Left ventricle myocardium inferior (tissue), 1 donor: ENCODE measurements at regions not wholly inside any gene's neighbourhood (a gene's known extent, or its start where the extent isn't known, plus 50 kb on each side); places are given as distances from the start of the nearest gene placed in this dataset.

Experiments used
- DNase-seq: peaks from one replicate; pipeline ENCODE4 v3.0.0-alpha.2; 2020
- H3K27ac ChIP-seq: fragments of 200-600 bp; replicated peaks from 2 replicates; pipeline ENCODE4 v1.8.0; 2021
- H3K27me3 ChIP-seq: fragments of 200-600 bp; 2 replicates; pipeline ENCODE4 v1.8.0; 2021; ENCODE audit warnings: low read depth
- H3K36me3 ChIP-seq: fragments of 200-600 bp; 2 replicates; pipeline ENCODE4 v1.8.0; 2021
- H3K4me1 ChIP-seq: fragments of 200-600 bp; 2 replicates; pipeline ENCODE4 v1.8.0; 2021
- H3K4me3 ChIP-seq: fragments of 200-600 bp; 2 replicates; pipeline ENCODE4 v1.8.0; 2021; ENCODE audit warnings: mild to moderate bottlenecking, moderate library complexity
- H3K9me3 ChIP-seq: fragments of 200-600 bp; replicated peaks from 2 replicates; pipeline ENCODE4 v1.8.0; 2021
- CTCF ChIP-seq: fragments of 200-600 bp; IDR thresholded peaks from 2 replicates; pipeline ENCODE4 v1.8.0; 2021; ENCODE audit warnings: antibody characterized with exemption, mild to moderate bottlenecking, borderline replicate concordance
- intact Hi-C: fragments of 100-400 bp; cut with micrococcal nuclease; formaldehyde crosslinking; loops from one replicate; pipeline ENCODE4 v1.11.0; 2022
- donor health status: DM: no; HTN: yes; CAD: no; lungs with severe emphysema.

GRCh38 chr9:73523391-73523790 lies 371.7 kb downstream of the ANXA1 start:
- H3K9me3 ChIP-seq, result peaks cover 6% of the 10 kb centered on the region
- H3K4me3 ChIP-seq, result no peak overlapping the region
- no peak overlapping the region for H3K27ac ChIP-seq
- intact Hi-C loops, result no loop called here
- no peaks in the 10 kb centered on the region for H3K36me3 ChIP-seq
- H3K4me1 ChIP-seq, result no peaks in the 10 kb centered on the region
- no peak for TF ChIP-seq CTCF
- H3K27me3 ChIP-seq, result no peaks in the 10 kb centered on the region
- DNase-seq, result no peak

GRCh38 chr9:73525350-73525749 lies 373.7 kb downstream of the ANXA1 start:
- Histone ChIP-seq H3K9me3 (peaks cover 6% of the 10 kb centered on the region), H3K4me1 (no peaks in the 10 kb centered on the region), H3K36me3 (no peaks in the 10 kb centered on the region), H3K4me3 (no peak overlapping the region), H3K27ac (no peak overlapping the region), H3K27me3 (no peaks in the 10 kb centered on the region)
- no peak for TF ChIP-seq CTCF
- no peak for DNase-seq
- intact Hi-C loops, result no loop called here

- peaks cover 6% of the 10 kb centered on the region for H3K9me3 ChIP-seq
These were observed 375.9 kb downstream of the ANXA1 start for GRCh38 chr9:73527521-73527920.

GRCh38 chr9:73528926-73529325 lies 377.3 kb downstream of the ANXA1 start:
- no peak for TF ChIP-seq CTCF
- Histone ChIP-seq H3K27ac (no peak overlapping the region), H3K36me3 (no peaks in the 10 kb centered on the region), H3K27me3 (no peaks in the 10 kb centered on the region), H3K4me1 (no peaks in the 10 kb centered on the region), H3K4me3 (no peak overlapping the region), H3K9me3 (no peaks in the 10 kb centered on the region)
- DNase-seq, result no peak
- intact Hi-C loops, result no loop called here

More at GRCh38 chr9:73527521-73527920, 375.9 kb downstream of the ANXA1 start:
- H3K4me1 ChIP-seq, result no peaks in the 10 kb centered on the region
- no peak for DNase-seq
- no peak overlapping the region for H3K27ac ChIP-seq
- intact Hi-C loops, result no loop called here
- H3K4me3 ChIP-seq, result no peak overlapping the region
- H3K36me3 ChIP-seq, result no peaks in the 10 kb centered on the region
- no peaks in the 10 kb centered on the region for H3K27me3 ChIP-seq
- TF ChIP-seq CTCF, result no peak

- no peak overlapping the region for H3K27ac ChIP-seq
- no peaks in the 10 kb centered on the region for H3K27me3 ChIP-seq
- no peaks in the 10 kb centered on the region for H3K36me3 ChIP-seq
- no peak overlapping the region for H3K4me3 ChIP-seq
- no peaks in the 10 kb centered on the region for H3K4me1 ChIP-seq
- no peaks in the 10 kb centered on the region for H3K9me3 ChIP-seq
- DNase-seq, result no peak
- no peak for TF ChIP-seq CTCF
- intact Hi-C loops, result no loop called here
These were observed 378.0 kb downstream of the ANXA1 start for GRCh38 chr9:73529666-73530065.

- Histone ChIP-seq H3K27me3 (no peaks in the 10 kb centered on the region), H3K27ac (no peak overlapping the region), H3K4me3 (no peak overlapping the region), H3K36me3 (no peaks in the 10 kb centered on the region), H3K9me3 (no peaks in the 10 kb centered on the region), H3K4me1 (no peaks in the 10 kb centered on the region)
- intact Hi-C loops, result no loop called here
- TF ChIP-seq CTCF, result no peak
- no peak for DNase-seq
These were observed 379.4 kb downstream of the ANXA1 start for GRCh38 chr9:73531051-73531532.
